Heart left ventricle (tissue), 13 donors: ENCODE measurements at regions not wholly inside any gene's neighbourhood (a gene's known extent, or its start where the extent isn't known, plus 50 kb on each side); places are given as distances from the start of the nearest gene placed in this dataset.

ENCODE experiments used
- POLR2A ChIP-seq, 2 donors: fragments of 450-650 bp; IDR thresholded peaks; one replicate each; pipeline ENCODE4 v1.6.1; 2017; ENCODE audit warnings: antibody characterized with exemption in 2 of 2, mild to moderate bottlenecking in 2 of 2, moderate library complexity in 2 of 2
- TF ChIP-seq, protein P1 (sequence below), 12 donors: fragments of 200-600 bp; sonication (generic) in 4 of 12; IDR thresholded peaks; one replicate each; pipeline versions ENCODE4 v1.5.0 to v1.8.0; 2018 to 2022; ENCODE audit warnings: antibody characterized with exemption in 12 of 12, mild to moderate bottlenecking in 5 of 12
- donor health status: ischemic (EF 13 %, LVEDD 7.1; RV severe dilation, severe dysfunction).
- donor health status: DM: no; HTN: yes; CAD: no.
- donor health status: DM: no; HTN: no; CAD: no.
- donor health status: ischemic (EF 25% LVEDD 6.9; RV normal size, moderate dysfunction).
- donor health status: ischemic (EF 25% LVEDD 5.7; RV mildly dilated, moderate dysfunction).
- donor health status: ischemic (EF 35%, LVEDD 5.7; RV mildly dilated, moderate dysfunction).
- donor health status: nonischemic (EF 11% LVEDD 7.7; RV severe dilation, severe dysfunction).
- donor health status: DM: yes; HTN: yes; CAD: no.
- donor health status: PGD.
- donor health status: ischemic (EF 29% LVEDD 5.4; RV normal size, mild dysfunction).
- donor health status: nonischemic (EF 23%, LVEDD 6.1; RV moderate dilation, normal function).

DNA sequence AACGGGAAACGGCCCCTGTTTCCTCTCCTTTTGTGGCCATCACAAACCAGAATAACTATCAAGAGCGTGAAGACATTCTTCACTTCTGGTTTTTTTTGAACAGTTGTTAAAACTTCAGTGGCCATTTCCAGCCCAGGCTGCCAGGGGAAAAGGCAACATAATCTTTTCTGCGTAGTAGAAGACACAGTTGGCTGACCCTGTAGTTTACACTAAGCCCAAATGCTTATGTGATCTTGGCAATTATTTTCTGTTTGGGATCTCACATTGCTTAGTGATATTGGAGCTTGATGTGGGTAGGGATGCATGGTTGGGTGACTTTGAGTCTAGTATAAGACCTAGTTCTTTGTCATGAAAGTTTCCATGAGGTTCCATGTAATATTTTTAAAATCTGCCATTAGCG is 449.4 kb upstream of the CDH4 start:
- TF ChIP-seq, protein P1, sequence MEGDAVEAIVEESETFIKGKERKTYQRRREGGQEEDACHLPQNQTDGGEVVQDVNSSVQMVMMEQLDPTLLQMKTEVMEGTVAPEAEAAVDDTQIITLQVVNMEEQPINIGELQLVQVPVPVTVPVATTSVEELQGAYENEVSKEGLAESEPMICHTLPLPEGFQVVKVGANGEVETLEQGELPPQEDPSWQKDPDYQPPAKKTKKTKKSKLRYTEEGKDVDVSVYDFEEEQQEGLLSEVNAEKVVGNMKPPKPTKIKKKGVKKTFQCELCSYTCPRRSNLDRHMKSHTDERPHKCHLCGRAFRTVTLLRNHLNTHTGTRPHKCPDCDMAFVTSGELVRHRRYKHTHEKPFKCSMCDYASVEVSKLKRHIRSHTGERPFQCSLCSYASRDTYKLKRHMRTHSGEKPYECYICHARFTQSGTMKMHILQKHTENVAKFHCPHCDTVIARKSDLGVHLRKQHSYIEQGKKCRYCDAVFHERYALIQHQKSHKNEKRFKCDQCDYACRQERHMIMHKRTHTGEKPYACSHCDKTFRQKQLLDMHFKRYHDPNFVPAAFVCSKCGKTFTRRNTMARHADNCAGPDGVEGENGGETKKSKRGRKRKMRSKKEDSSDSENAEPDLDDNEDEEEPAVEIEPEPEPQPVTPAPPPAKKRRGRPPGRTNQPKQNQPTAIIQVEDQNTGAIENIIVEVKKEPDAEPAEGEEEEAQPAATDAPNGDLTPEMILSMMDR (IDR thresholded peaks at IDR 0.05) = no peak
- TF ChIP-seq POLR2A (IDR thresholded peaks at IDR 0.05) = no peak
